Large intestine (tissue), 3 donors: ENCODE measurements at regions not wholly inside any gene's neighbourhood (a gene's known extent, or its start where the extent isn't known, plus 50 kb on each side); places are given as distances from the start of the nearest gene placed in this dataset.

ENCODE experiments used
- DNase-seq, 2 donors: peaks; one replicate each; pipeline versions ENCODE4 v3.0.0 to v3.0.0-alpha.2; 2013
- H3K27ac ChIP-seq: one replicate; pipeline ENCODE4 v1.5.1; 2013; ENCODE audit warnings: low read length
- H3K27me3 ChIP-seq: 2 replicates; pipeline ENCODE4 v1.6.1; 2013; ENCODE audit warnings: low read length; ENCODE audit not compliant: control insufficient read depth, insufficient read depth
- H3K36me3 ChIP-seq: 2 replicates; pipeline ENCODE4 v1.6.1; 2013; ENCODE audit warnings: low read length; ENCODE audit not compliant: control insufficient read depth, insufficient read depth
- H3K4me1 ChIP-seq: one replicate; pipeline ENCODE4 v1.6.1; 2013; ENCODE audit warnings: low read length; ENCODE audit not compliant: control insufficient read depth, insufficient read depth
- H3K4me3 ChIP-seq: one replicate; pipeline ENCODE4 v1.5.1; 2013; ENCODE audit warnings: low read length
- H3K9me3 ChIP-seq: one replicate; pipeline ENCODE4 v1.6.1; 2013; ENCODE audit warnings: mild to moderate bottlenecking, low read depth, low read length, moderate library complexity; ENCODE audit not compliant: control insufficient read depth
- WGBS: methylation state at CpG from one replicate; pipeline ENCODE4 v1.1.5; 2013; ENCODE audit warnings: low lambda C conversion rate; ENCODE audit not compliant: insufficient coverage; 5-methylcytosine and 5-hydroxymethylcytosine counted together

GRCh38 chr10:121070275-121071070, 219.3 kb downstream of the WDR11 start:
- Histone ChIP-seq H3K4me1 (peaks cover 7% of the 10 kb centered on the region), H3K4me3 (no peak overlapping the region), H3K27ac (peak overlapping the region; percentile 6), H3K9me3 (no peaks in the 10 kb centered on the region), H3K27me3 (no peaks in the 10 kb centered on the region), H3K36me3 (no peaks in the 10 kb centered on the region)
- WGBS = 57% methylated on average over 1 of the region's 6 CpGs
- peak in 1 of 2 donors; percentile 50 for DNase-seq

GRCh38 chr10:121071901-121072300, 220.7 kb downstream of the WDR11 start:
- no peak for DNase-seq
- Histone ChIP-seq H3K36me3 (no peaks in the 10 kb centered on the region), H3K4me1 (peaks cover 12% of the 10 kb centered on the region), H3K9me3 (no peaks in the 10 kb centered on the region), H3K27ac (no peak overlapping the region), H3K4me3 (no peak overlapping the region), H3K27me3 (no peaks in the 10 kb centered on the region)
- 86% methylated on average over 1 of the region's 2 CpGs for WGBS

GRCh38 chr10:121073728-121074127, 222.6 kb downstream of the WDR11 start:
- H3K9me3 ChIP-seq = no peaks in the 10 kb centered on the region
- no peaks in the 10 kb centered on the region for H3K36me3 ChIP-seq
- H3K27ac ChIP-seq = no peak overlapping the region
- peaks cover 28% of the 10 kb centered on the region for H3K4me1 ChIP-seq
- no peak for DNase-seq
- H3K4me3 ChIP-seq = no peak overlapping the region
- H3K27me3 ChIP-seq = no peaks in the 10 kb centered on the region
- WGBS = 93% methylated on average over 3 of the region's 5 CpGs

GRCh38 chr10:121076776-121077715, 225.9 kb downstream of the WDR11 start:
- DNase-seq = no peak
- no peaks in the 10 kb centered on the region for H3K36me3 ChIP-seq
- no CpG with 5 or more reads among the region's 12 CpGs for WGBS
- no peaks in the 10 kb centered on the region for H3K9me3 ChIP-seq
- H3K27ac ChIP-seq = no peak overlapping the region
- no peaks in the 10 kb centered on the region for H3K27me3 ChIP-seq
- no peak overlapping the region for H3K4me3 ChIP-seq
- H3K4me1 ChIP-seq = peaks cover 46% of the 10 kb centered on the region

GRCh38 chr10:121078036-121078435, 226.9 kb downstream of the WDR11 start:
- no peak for DNase-seq
- no peaks in the 10 kb centered on the region for H3K27me3 ChIP-seq
- no peak overlapping the region for H3K27ac ChIP-seq
- WGBS = 61% methylated on average over 3 of the region's 8 CpGs
- no peaks in the 10 kb centered on the region for H3K9me3 ChIP-seq
- H3K4me1 ChIP-seq = peaks cover 46% of the 10 kb centered on the region
- H3K4me3 ChIP-seq = no peak overlapping the region
- H3K36me3 ChIP-seq = no peaks in the 10 kb centered on the region

GRCh38 chr10:121078672-121079102, 227.5 kb downstream of the WDR11 start:
- no peaks in the 10 kb centered on the region for H3K27me3 ChIP-seq
- H3K27ac ChIP-seq = peak overlapping the region; percentile 76
- H3K36me3 ChIP-seq = no peaks in the 10 kb centered on the region
- H3K4me1 ChIP-seq = peaks cover 46% of the 10 kb centered on the region
- no CpG with 5 or more reads among the region's 8 CpGs for WGBS
- no peaks in the 10 kb centered on the region for H3K9me3 ChIP-seq
- DNase-seq = no peak
- H3K4me3 ChIP-seq = no peak overlapping the region

- H3K27ac ChIP-seq = peak overlapping the region; percentile 76
- no peak overlapping the region for H3K4me3 ChIP-seq
- H3K36me3 ChIP-seq = no peaks in the 10 kb centered on the region
- no CpG with 5 or more reads among the region's 6 CpGs for WGBS
- DNase-seq = peak; percentile 82 to 91
- H3K9me3 ChIP-seq = no peaks in the 10 kb centered on the region
- no peaks in the 10 kb centered on the region for H3K27me3 ChIP-seq
- H3K4me1 ChIP-seq = peaks cover 46% of the 10 kb centered on the region
Observed at GRCh38 chr10:121079226-121079625, 228.1 kb downstream of the WDR11 start.

GRCh38 chr10:121080281-121080891, 229.2 kb downstream of the WDR11 start:
- peak; percentile 89 to 94 for DNase-seq
- Histone ChIP-seq H3K4me3 (no peak overlapping the region), H3K4me1 (peaks cover 46% of the 10 kb centered on the region), H3K27ac (peak overlapping the region; percentile 76), H3K9me3 (no peaks in the 10 kb centered on the region), H3K36me3 (no peaks in the 10 kb centered on the region), H3K27me3 (no peaks in the 10 kb centered on the region)
- no CpG with 5 or more reads among the region's 7 CpGs for WGBS

- Histone ChIP-seq H3K9me3 (no peaks in the 10 kb centered on the region), H3K36me3 (no peaks in the 10 kb centered on the region), H3K4me1 (peaks cover 46% of the 10 kb centered on the region), H3K27me3 (no peaks in the 10 kb centered on the region), H3K27ac (peak overlapping the region; percentile 76), H3K4me3 (no peak overlapping the region)
- no CpG with 5 or more reads among the region's 3 CpGs for WGBS
- DNase-seq = no peak
Observed at GRCh38 chr10:121081306-121081705, 230.1 kb downstream of the WDR11 start.

- Histone ChIP-seq H3K36me3 (no peaks in the 10 kb centered on the region), H3K27ac (no peak overlapping the region), H3K4me3 (no peak overlapping the region), H3K4me1 (peaks cover 32% of the 10 kb centered on the region), H3K9me3 (no peaks in the 10 kb centered on the region), H3K27me3 (no peaks in the 10 kb centered on the region)
- WGBS = no CpG with 5 or more reads among the region's 3 CpGs
- DNase-seq = no peak
Observed at GRCh38 chr10:121082984-121083383, 231.8 kb downstream of the WDR11 start.
